GM12892 (cell line): ENCODE measurements at regions not wholly inside any gene's neighbourhood (a gene's known extent, or its start where the extent isn't known, plus 50 kb on each side); places are given as distances from the start of the nearest gene placed in this dataset.

Experiments used
- POLR2AphosphoS5 ChIP-seq: IDR thresholded peaks from 2 replicates; pipeline ENCODE4 v1.6.1; 2011; ENCODE audit warnings: low read depth, low read length, control low read depth
- TAF1 ChIP-seq: IDR thresholded peaks from 2 replicates; pipeline ENCODE4 v1.6.1; 2011; ENCODE audit warnings: low read depth, mild to moderate bottlenecking, control low read depth, low read length, borderline replicate concordance

GRCh38 chr2:217593732-217594131 lies 409.1 kb downstream of the TNS1 start:
- TF ChIP-seq POLR2AphosphoS5 (no peak), TAF1 (no peak)
